Gastroesophageal sphincter (tissue), 3 donors: ENCODE measurements at regions not wholly inside any gene's neighbourhood (a gene's known extent, or its start where the extent isn't known, plus 50 kb on each side); places are given as distances from the start of the nearest gene placed in this dataset.

Experiments
- CTCF ChIP-seq, 4 experiments: fragments of 200-600 bp in 2 of 4; fragments of 450-650 bp in 2 of 4; sonication (generic) in 1 of 4; IDR thresholded peaks; one replicate each; pipeline ENCODE4 v1.5.1; 2017 to 2019; ENCODE audit warnings: antibody characterized with exemption in 4 of 4, mild to moderate bottlenecking in 2 of 4, moderate library complexity in 2 of 4
- POLR2A ChIP-seq, 2 donors: fragments of 450-650 bp; IDR thresholded peaks; one replicate each; pipeline ENCODE4 v1.6.1; 2017; ENCODE audit warnings: antibody characterized with exemption in 2 of 2, mild to moderate bottlenecking in 2 of 2, moderate library complexity in 1 of 2
- POLR2AphosphoS5 ChIP-seq: sonication (generic); formaldehyde crosslinking; IDR thresholded peaks from one replicate; pipeline ENCODE4 v1.6.1; 2017; ENCODE audit warnings: antibody characterized with exemption

GRCh38 chr14:61877768-61878167 lies 115.5 kb downstream of the SNAPC1 start:
- TF ChIP-seq POLR2AphosphoS5 (no peak), POLR2A (IDR thresholded peaks at IDR 0.05) (no peak), CTCF (IDR thresholded peaks at IDR 0.05) (no peak)
